Activated naive CD4-positive, alpha-beta T cell treated with anti-CD3 and anti-CD28 coated beads, Interleukin-2, amount 10 ng/mL, durations not matched to agents 7 days and 5 days (primary cell): ENCODE measurements at regions not wholly inside any gene's neighbourhood (a gene's known extent, or its start where the extent isn't known, plus 50 kb on each side); places are given as distances from the start of the nearest gene placed in this dataset.
"Not testable (repeated sequence)": the region's sequence is repeated elsewhere in the genome, so short reads cannot be mapped to it uniquely, and the experiment has no call there.

ENCODE experiments used
- CTCF ChIA-PET: fragments of 350-600 bp; sonication (Branson Sonifier 250); formaldehyde crosslinking; loops from one replicate; lab custom pipeline; 2021; ENCODE audit warnings: antibody characterized with exemption; lab: Charles Lee
- DNase-seq: peaks from one replicate; pipeline ENCODE4 v3.0.0-alpha.2; 2020
- H3K27ac Mint-ChIP-seq: one replicate; pipeline ENCODE4 v1.8.0; 2021; ENCODE audit warnings: mild to moderate bottlenecking, moderate library complexity, mixed read lengths
- H3K27me3 Mint-ChIP-seq: one replicate; pipeline ENCODE4 v1.8.0; 2021; ENCODE audit warnings: mild to moderate bottlenecking, mixed read lengths
- H3K36me3 Mint-ChIP-seq: one replicate; pipeline ENCODE4 v1.8.0; 2021; ENCODE audit warnings: mixed read lengths
- H3K4me1 Mint-ChIP-seq: one replicate; pipeline ENCODE4 v1.8.0; 2021; ENCODE audit warnings: mixed read lengths
- H3K4me3 Mint-ChIP-seq: one replicate; pipeline ENCODE4 v1.8.0; 2021; ENCODE audit warnings: mild to moderate bottlenecking, moderate library complexity, mixed read lengths
- H3K9me3 Mint-ChIP-seq: one replicate; pipeline ENCODE4 v1.8.0; 2021; ENCODE audit warnings: mixed read lengths

DNA sequence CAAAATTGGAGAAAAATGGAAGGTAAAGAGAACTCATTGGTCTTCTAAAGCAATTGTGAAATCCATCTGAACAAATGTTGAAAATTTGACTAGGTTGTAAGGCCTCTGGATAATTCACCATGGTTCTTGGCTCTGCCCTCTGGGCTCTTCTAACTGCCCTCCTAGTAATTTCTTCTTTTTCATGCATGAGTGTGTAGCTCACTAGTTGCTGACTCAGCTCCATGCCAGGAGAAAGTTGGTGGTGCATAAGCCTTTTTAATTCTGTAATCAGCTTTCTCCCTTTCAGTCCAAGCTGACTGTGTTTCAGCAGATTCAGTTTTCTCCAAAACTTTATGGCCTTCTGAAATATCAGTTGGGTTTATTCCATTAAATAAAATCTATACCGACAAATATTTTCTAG, 877.8 kb upstream of the ATXN7L3B start:
- H3K4me3 Mint-ChIP-seq, result no peak overlapping the region

DNA sequence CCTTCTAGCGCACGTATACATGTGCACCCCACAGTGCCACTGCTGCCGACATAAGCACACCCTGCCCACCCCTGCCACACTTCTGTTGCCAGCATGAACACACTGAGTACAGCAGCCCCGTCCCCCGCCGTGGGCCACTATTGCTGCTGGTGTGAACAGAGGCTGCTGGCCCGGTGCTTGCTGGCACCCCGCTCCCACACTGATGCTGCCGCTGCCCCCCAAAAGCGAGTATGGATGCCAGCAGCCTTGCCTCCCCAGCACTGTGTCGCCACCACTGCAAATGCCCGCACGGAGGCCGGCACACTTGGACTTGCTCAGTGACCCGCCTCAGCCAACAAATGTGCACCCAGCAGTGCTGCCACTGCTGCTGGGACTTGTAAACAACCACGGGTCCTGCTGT, 872.4 kb upstream of the ATXN7L3B start:
- Mint-ChIP-seq H3K36me3 (no peaks in the 10 kb centered on the region), H3K9me3 (peaks cover 8% of the 10 kb centered on the region), H3K4me1 (no peaks in the 10 kb centered on the region), H3K27me3 (no peaks in the 10 kb centered on the region), H3K27ac (no peak overlapping the region), H3K4me3 (no peak overlapping the region)
- CTCF ChIA-PET, result no interaction called here
- DNase-seq, result no peak

More for the DNA sequence above, 877.8 kb upstream of the ATXN7L3B start:
- CTCF ChIA-PET, result no interaction called here
- no peaks in the 10 kb centered on the region for H3K36me3 Mint-ChIP-seq
- H3K27me3 Mint-ChIP-seq, result no peaks in the 10 kb centered on the region
- H3K27ac Mint-ChIP-seq, result no peak overlapping the region
- peaks cover 6% of the 10 kb centered on the region for H3K9me3 Mint-ChIP-seq
- DNase-seq, result no peak
- no peaks in the 10 kb centered on the region for H3K4me1 Mint-ChIP-seq

DNA sequence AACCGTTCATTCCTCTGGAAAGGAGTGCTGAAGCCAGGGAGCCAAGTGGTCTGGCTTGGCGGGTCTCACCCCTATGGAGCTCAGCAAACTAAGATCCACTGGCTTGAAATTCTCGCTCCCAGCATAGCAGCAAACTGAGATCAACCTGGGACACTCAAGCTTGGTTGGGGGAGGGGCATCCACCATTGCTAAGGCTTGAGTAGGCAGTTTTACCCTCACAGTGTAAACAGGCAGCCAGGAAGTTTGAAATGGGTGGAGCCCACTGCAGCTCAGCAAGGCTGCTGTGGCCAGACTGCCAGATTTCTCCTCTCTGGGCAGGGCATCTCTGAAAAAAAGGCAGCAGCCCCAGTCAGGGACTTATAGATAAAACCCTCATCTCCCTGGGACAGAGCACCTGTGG, 866.1 kb upstream of the ATXN7L3B start:
- H3K27me3 Mint-ChIP-seq, H3K36me3 Mint-ChIP-seq, H3K27ac Mint-ChIP-seq, H3K4me1 Mint-ChIP-seq, H3K9me3 Mint-ChIP-seq, CTCF ChIA-PET, H3K4me3 Mint-ChIP-seq, DNase-seq: not testable (repeated sequence)

DNA sequence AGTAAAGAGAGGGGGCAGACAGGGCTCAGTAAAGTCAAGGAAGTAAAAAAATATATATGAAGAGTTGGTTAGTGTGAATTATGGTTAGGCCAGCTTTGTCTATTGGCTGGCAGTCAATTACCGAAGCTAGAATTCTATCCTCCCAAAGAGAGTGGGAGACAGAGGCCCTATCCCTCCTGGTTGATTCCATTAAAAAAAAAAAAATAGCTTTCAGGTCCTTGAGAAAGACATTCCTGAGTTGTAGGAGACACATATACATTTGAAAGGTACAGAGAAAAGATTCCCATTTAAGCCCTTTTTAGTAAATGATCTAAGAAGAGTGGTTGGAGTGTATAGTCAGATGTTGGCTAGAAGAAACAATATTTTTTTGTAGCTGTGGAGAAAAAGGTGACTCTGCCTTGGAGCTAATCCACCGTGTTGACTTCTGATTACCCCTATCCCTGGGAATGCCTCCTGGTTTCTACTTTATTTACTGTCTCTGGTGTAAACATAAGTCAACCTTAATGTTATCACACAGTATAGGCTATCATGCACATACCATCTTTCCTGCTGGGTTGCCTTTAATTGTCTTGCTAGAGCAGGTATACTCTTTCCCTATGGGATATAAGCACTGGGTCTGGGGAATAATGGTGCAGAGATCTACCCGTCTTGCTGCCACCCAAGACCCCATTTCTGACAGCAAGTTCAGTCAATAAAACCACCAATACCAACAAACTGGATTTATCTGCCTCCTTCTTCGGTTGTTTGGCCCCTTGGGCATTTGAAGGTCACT, 859.9 kb upstream of the ATXN7L3B start:
- H3K9me3 Mint-ChIP-seq, result peaks cover 5% of the 10 kb centered on the region
- CTCF ChIA-PET, result no interaction called here
- no peaks in the 10 kb centered on the region for H3K36me3 Mint-ChIP-seq
- no peak overlapping the region for H3K4me3 Mint-ChIP-seq
- H3K27ac Mint-ChIP-seq, result no peak overlapping the region
- no peaks in the 10 kb centered on the region for H3K27me3 Mint-ChIP-seq
- no peaks in the 10 kb centered on the region for H3K4me1 Mint-ChIP-seq
- DNase-seq, result no peak

DNA sequence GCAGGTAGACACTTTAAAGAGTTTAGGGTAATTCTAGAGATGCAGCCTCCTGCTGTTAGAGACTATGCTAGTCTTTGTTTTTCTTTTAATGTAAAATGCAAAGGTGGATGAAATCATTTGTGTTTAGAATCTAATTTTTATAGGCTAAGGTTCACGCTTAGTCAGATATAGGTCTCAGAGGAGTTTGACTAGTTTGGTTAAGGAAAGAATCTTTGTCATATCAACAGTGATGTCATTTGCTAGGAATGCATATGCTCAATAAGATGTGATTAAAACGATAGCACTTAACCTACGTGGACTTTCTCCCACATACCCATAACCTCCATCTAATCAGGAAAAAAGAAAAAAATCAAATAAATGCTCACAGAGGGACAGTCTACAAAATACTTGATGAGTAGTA, 859.3 kb upstream of the ATXN7L3B start:
- no peaks in the 10 kb centered on the region for H3K36me3 Mint-ChIP-seq
- no peaks in the 10 kb centered on the region for H3K4me1 Mint-ChIP-seq
- H3K27me3 Mint-ChIP-seq, result no peaks in the 10 kb centered on the region
- no peak overlapping the region for H3K27ac Mint-ChIP-seq
- CTCF ChIA-PET, result no interaction called here
- H3K4me3 Mint-ChIP-seq, result no peak overlapping the region
- DNase-seq, result no peak
- peaks cover 5% of the 10 kb centered on the region for H3K9me3 Mint-ChIP-seq

- CTCF ChIA-PET, result no interaction called here
- H3K4me3 Mint-ChIP-seq, result no peak overlapping the region
- no peaks in the 10 kb centered on the region for H3K4me1 Mint-ChIP-seq
- no peaks in the 10 kb centered on the region for H3K27me3 Mint-ChIP-seq
- H3K9me3 Mint-ChIP-seq, result peaks cover 6% of the 10 kb centered on the region
- H3K27ac Mint-ChIP-seq, result no peak overlapping the region
- H3K36me3 Mint-ChIP-seq, result no peaks in the 10 kb centered on the region
- DNase-seq, result no peak
Measured at GRCh38 chr12:73699318-73699717, 838.3 kb upstream of the ATXN7L3B start.

DNA sequence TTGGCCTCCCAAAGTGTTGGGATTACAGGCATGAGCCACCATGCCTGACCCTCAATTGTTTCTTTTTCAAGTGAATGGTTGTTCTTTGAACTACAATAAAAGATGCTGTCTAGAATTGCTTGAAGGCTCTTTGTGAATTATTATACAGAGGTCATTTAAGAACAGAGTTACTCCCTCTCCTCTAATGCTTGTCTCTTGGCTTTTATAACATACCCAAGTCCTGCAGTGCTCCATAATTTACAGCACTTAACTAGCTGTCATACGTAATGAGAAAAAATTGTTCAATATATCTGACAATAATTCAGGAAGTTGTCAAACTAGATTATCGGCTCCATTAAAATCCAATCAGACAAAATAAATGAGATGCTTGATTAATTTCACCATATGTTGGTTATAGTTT, 823.0 kb upstream of the ATXN7L3B start:
- DNase-seq, result no peak
- Mint-ChIP-seq H3K9me3 (no peaks in the 10 kb centered on the region), H3K27ac (no peak overlapping the region), H3K4me3 (no peak overlapping the region), H3K36me3 (no peaks in the 10 kb centered on the region), H3K27me3 (no peaks in the 10 kb centered on the region), H3K4me1 (no peaks in the 10 kb centered on the region)
- CTCF ChIA-PET, result no interaction called here

- H3K4me1 Mint-ChIP-seq, H3K27ac Mint-ChIP-seq, CTCF ChIA-PET, H3K27me3 Mint-ChIP-seq, H3K4me3 Mint-ChIP-seq, DNase-seq, H3K9me3 Mint-ChIP-seq, H3K36me3 Mint-ChIP-seq: not testable (repeated sequence)
Measured at GRCh38 chr12:73716143-73716542, 821.5 kb upstream of the ATXN7L3B start.

DNA sequence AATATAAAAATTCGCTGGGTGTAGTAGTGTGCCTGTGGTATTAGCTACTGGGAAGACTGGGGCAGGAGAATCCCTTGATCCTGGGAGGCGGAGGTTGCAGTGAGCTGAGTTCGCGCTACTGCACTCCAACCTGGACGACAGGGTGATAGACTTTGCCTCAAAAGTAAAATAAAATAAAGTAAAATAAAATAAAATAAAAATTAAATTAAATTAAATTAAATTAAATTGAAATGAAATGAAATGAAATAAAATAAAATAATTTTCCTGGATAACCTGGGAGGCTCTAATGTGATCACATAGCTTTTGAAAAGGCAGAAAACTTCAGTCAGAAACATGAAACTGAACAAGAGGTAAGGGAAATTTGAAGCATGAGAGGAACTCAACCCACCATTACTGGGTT, 818.4 kb upstream of the ATXN7L3B start:
- Mint-ChIP-seq H3K27ac (no peak overlapping the region), H3K9me3 (peaks cover 3% of the 10 kb centered on the region), H3K4me3 (no peak overlapping the region), H3K36me3 (no peaks in the 10 kb centered on the region), H3K27me3 (no peaks in the 10 kb centered on the region), H3K4me1 (no peaks in the 10 kb centered on the region)
- CTCF ChIA-PET, result no interaction called here
- no peak for DNase-seq

DNA sequence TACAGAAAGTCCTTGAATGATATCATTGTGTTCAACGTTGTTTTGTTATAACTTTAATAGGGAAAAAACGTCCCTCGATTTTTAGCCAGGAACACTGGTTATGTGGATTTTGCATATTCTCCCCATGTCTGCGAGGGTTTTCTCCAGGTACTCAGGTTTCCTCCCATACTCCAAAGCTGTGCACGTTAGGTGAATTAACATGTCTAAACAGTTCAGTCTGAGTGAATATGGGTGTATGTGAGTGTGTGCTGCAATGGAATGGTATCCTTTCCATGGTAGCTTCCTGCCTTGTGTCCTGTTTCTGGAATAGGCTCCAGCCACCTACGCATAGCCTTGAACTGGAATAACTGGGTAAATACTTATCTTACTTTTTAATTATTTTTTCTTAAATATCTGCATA, 810.8 kb upstream of the ATXN7L3B start:
- Mint-ChIP-seq H3K27ac (no peak overlapping the region), H3K27me3 (no peaks in the 10 kb centered on the region), H3K9me3 (no peaks in the 10 kb centered on the region), H3K4me1 (no peaks in the 10 kb centered on the region), H3K4me3 (no peak overlapping the region), H3K36me3 (no peaks in the 10 kb centered on the region)
- DNase-seq, result no peak
- CTCF ChIA-PET, result no interaction called here

- Mint-ChIP-seq H3K27ac (no peak overlapping the region), H3K4me1 (no peaks in the 10 kb centered on the region), H3K27me3 (no peaks in the 10 kb centered on the region), H3K4me3 (no peak overlapping the region), H3K36me3 (no peaks in the 10 kb centered on the region), H3K9me3 (no peaks in the 10 kb centered on the region)
- DNase-seq, result no peak
- CTCF ChIA-PET, result no interaction called here
Measured at GRCh38 chr12:73731658-73732057, 806.0 kb upstream of the ATXN7L3B start.

DNA sequence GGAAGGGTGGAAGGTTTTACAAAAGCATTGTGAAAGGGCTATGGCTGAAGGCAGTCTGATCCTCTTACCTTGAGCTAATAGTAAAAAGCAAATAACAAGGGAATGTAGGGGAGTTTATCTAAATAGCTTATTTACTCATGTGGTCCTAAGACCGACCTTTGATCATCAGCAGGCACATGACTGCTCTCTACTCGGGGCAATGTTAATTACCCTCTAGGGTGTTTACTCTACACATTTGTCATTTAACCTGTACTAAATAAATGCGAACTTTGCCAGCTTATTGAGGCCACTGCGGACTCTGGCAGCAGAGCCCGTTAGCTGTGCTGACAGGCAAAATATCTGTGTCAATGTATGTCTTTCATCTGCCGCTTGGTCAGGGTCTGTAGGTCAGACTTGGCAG, 768.3 kb upstream of the ATXN7L3B start:
- H3K36me3 Mint-ChIP-seq, result no peaks in the 10 kb centered on the region
- H3K27ac Mint-ChIP-seq, result no peak overlapping the region
- CTCF ChIA-PET, result no interaction called here
- no peaks in the 10 kb centered on the region for H3K9me3 Mint-ChIP-seq
- no peak for DNase-seq
- no peak overlapping the region for H3K4me3 Mint-ChIP-seq
- H3K4me1 Mint-ChIP-seq, result no peaks in the 10 kb centered on the region
- H3K27me3 Mint-ChIP-seq, result no peaks in the 10 kb centered on the region

- Mint-ChIP-seq H3K36me3 (no peaks in the 10 kb centered on the region), H3K27ac (no peak overlapping the region), H3K4me1 (no peaks in the 10 kb centered on the region), H3K9me3 (peaks cover 14% of the 10 kb centered on the region), H3K27me3 (no peaks in the 10 kb centered on the region), H3K4me3 (no peak overlapping the region)
- no peak for DNase-seq
- CTCF ChIA-PET, result no interaction called here
Measured at GRCh38 chr12:73798523-73798922, 739.1 kb upstream of the ATXN7L3B start.

DNA sequence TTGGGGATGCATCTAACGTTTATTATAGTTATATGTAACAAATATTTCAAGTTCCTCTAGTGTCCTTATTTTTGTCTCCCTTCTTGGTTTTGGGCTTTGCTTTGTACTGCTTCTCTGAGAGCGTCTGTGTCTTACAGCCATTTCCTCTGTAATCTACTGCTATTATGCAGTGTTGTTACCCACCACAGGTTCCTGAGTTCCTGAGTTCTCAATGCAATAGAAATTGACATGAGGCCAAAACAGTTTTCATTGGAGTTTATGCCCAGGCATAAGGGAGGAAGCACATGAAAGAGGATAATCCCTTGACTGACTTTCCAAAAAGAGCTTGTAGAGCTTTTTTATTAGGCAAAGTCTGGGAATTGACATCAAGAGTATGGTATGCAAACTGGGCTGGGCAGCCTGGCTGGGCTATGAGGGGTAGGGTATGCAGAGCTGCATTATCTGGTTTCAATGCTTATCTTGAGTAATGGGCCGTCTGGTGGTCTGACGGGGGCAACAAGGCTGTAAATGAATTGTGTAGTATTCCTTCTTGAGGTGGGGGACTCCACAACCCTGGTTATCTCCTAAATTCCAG, 722.5 kb upstream of the ATXN7L3B start:
- no peaks in the 10 kb centered on the region for H3K27me3 Mint-ChIP-seq
- H3K27ac Mint-ChIP-seq, result no peak overlapping the region
- peaks cover 2% of the 10 kb centered on the region for H3K9me3 Mint-ChIP-seq
- CTCF ChIA-PET, result no interaction called here
- no peaks in the 10 kb centered on the region for H3K36me3 Mint-ChIP-seq
- DNase-seq, result no peak
- no peak overlapping the region for H3K4me3 Mint-ChIP-seq
- H3K4me1 Mint-ChIP-seq, result no peaks in the 10 kb centered on the region

DNA sequence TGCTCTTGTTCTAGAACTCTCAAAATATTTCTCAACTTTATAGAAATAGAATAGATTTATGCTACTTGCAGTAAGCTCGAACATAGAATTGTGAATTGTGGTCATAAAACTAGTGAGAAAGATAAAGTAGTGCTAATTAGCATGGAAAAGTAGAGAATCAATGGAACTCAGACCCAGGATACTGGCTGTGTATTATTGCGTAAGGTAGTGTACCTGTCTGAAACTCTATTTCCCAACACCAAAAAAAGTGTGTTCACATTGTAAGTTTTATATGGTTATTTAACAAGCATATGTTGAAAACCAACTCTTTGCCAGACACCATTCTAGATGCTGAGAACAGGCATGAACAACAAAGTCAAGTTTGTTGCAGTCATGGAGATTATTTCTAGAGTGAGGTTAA, 720.5 kb upstream of the ATXN7L3B start:
- Mint-ChIP-seq H3K27me3 (no peaks in the 10 kb centered on the region), H3K4me1 (no peaks in the 10 kb centered on the region), H3K9me3 (peaks cover 7% of the 10 kb centered on the region), H3K36me3 (no peaks in the 10 kb centered on the region), H3K27ac (no peak overlapping the region), H3K4me3 (no peak overlapping the region)
- DNase-seq, result no peak
- CTCF ChIA-PET, result no interaction called here
